Retinal pigment epithelial cell (primary cell): ENCODE measurements at regions not wholly inside any gene's neighbourhood (a gene's known extent, or its start where the extent isn't known, plus 50 kb on each side); places are given as distances from the start of the nearest gene placed in this dataset.

Experiments used
- DNase-seq: peaks from one replicate; pipeline ENCODE4 v3.0.0-alpha.2; 2010; ENCODE audit warnings: low read depth
- H3K4me3 ChIP-seq: 2 replicates; pipeline ENCODE4 v1.5.1; 2011; ENCODE audit warnings: mild to moderate bottlenecking, low read length, control low read depth, moderate library complexity
- TF ChIP-seq, protein P1 (sequence below): conservative IDR thresholded peaks from 2 replicates; pipeline ENCODE4 v1.5.1; 2011; ENCODE audit warnings: low read depth, low read length, control low read depth, inconsistent platforms

DNA sequence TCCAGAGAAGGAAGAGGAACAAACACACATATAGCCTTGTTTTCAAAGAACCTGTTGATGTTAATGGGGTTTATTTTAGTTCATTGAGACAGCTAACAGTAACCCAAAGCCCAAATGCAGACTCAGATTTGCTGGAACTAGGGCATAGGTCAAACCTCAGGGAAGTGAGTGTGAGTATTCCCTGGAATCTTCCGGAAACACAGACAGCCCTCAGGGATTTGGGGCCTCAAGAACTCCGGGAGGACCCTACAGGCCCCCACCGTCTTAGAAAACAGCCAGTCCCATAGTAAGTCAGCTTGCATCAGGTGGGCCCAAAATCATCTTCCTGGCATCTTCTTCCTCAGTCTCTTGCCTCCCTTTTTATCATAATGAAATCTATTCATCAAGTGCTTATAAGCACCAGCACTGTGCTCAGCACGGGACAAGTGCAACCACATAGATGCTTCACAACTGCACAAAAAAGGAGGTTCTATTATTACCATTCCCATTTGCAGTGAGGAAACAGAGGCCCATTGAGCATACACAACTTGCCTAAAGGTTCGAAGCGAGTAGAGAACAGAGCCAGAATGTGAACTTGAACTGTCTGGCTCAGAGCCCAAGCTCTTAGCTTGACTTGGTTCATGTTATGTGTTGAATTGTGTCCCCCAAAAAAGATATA, 50.2 kb upstream of the BCL11A start:
- TF ChIP-seq, protein P1, sequence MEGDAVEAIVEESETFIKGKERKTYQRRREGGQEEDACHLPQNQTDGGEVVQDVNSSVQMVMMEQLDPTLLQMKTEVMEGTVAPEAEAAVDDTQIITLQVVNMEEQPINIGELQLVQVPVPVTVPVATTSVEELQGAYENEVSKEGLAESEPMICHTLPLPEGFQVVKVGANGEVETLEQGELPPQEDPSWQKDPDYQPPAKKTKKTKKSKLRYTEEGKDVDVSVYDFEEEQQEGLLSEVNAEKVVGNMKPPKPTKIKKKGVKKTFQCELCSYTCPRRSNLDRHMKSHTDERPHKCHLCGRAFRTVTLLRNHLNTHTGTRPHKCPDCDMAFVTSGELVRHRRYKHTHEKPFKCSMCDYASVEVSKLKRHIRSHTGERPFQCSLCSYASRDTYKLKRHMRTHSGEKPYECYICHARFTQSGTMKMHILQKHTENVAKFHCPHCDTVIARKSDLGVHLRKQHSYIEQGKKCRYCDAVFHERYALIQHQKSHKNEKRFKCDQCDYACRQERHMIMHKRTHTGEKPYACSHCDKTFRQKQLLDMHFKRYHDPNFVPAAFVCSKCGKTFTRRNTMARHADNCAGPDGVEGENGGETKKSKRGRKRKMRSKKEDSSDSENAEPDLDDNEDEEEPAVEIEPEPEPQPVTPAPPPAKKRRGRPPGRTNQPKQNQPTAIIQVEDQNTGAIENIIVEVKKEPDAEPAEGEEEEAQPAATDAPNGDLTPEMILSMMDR: no peak
- no peak overlapping the region for H3K4me3 ChIP-seq
- no peak for DNase-seq

DNA sequence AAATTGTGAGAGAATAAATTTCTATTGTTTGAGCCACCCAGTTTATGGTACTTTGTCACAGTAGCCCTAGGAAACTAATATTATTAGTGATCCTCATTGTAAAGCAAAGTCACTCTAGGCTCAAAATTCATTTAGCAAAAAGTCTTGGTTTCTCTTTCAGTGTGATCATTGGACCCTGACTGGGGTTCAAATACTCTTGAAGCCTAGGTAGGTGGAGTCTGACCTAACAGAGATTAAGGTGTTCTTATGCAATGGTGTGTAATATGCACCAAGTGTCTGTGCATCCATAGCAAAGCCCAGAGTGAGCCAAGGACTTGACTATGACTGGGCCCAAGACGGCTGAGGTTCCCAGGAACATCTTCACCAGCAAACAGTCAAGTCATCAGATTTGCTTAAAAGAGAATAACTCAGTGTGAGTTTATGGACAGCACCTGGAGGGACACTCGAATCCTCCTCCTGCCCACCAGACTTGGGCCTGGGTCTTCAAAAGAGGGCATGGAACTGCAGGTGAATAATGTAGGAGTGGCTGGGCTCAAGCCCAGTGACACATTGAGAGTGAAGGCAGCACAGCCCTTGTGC, 51.1 kb upstream of the BCL11A start:
- H3K4me3 ChIP-seq: no peak overlapping the region
- TF ChIP-seq, protein P1: no peak
- DNase-seq: no peak

DNA sequence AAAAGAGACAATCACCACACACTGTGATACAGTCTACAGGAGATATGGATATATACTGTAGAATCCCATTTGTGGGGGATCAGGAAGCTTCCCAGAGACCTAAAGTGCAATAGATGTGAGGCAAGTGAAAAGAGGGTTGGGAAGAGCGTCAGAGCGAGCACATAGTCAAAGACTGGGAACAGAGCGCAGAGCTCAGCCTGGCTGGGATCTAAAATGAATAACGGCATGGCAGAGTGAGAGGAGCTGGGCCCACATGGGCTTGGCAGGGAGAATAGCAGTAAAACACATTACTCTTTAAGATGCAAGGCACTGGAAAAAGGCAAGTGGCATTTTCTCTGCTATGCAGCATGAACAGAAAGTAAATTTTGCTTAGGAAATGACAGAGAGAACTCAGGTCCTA, 52.4 kb upstream of the BCL11A start:
- DNase-seq: no peak
- TF ChIP-seq, protein P1: no peak
- H3K4me3 ChIP-seq: no peak overlapping the region

DNA sequence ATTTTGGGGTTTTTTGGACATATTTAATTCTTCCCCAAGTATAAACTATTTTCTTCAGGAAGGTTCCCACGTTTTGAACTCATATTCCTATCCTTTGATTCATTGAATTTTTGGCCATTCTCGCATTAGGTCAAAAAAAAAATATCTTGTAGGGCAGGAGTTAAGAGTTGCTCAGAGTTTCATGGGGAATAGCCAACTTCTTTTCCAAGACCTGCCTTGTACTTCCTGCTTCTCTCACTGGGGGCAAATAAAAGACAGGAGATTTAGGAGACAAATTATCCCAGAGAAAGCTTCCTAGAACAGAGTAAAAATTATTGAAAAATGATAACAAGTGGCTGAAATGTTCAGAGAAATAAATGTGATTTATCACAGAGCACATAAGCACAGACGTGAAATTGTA, 55.2 kb upstream of the BCL11A start:
- TF ChIP-seq, protein P1: no peak
- no peak for DNase-seq
- no peak overlapping the region for H3K4me3 ChIP-seq

DNA sequence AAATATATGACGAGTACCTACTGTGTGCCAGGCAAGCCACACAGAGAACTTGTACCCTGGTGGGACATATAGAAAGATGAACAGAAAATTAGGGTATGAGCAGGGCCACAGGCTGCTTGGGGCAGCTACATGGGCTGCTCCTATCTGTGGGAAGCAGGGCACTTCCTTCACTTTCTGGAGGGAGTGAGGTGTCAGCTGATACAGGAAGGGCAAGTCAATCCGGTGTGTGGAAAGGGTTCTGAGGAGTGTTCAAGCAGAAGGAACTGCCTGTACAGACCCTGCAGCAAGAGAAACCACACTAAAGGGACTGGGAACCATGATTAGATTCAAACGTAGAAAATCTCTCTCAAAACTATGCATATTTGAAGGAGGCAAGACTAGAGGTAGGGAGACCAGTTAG, 58.6 kb upstream of the BCL11A start:
- TF ChIP-seq, protein P1: no peak
- no peak overlapping the region for H3K4me3 ChIP-seq
- no peak for DNase-seq

DNA sequence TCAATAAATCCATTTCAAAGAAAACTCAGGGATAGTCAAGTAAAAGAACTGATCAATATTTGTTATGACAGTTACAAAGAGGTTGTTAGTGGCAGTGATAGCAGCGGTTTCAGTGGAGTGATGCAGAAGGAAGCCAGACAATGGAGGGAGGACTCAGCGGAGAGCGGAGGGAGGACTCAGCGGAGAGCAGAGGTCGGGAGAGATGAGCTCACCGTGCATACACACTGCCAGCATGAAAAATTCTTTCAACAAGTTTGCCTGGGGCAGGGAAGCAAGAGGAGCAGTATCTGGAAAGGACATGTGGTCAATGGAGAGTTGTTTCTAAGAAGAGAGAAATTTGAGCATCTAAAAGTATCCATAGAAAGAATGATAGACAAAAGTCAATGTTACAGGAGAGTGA, 60.9 kb upstream of the BCL11A start:
- DNase-seq: no peak
- TF ChIP-seq, protein P1: no peak
- H3K4me3 ChIP-seq: no peak overlapping the region
